Neural progenitor cell (in vitro differentiated cells): ENCODE measurements at regions not wholly inside any gene's neighbourhood (a gene's known extent, or its start where the extent isn't known, plus 50 kb on each side); places are given as distances from the start of the nearest gene placed in this dataset.

Experiments
- DNase-seq: peaks from one replicate; pipeline ENCODE4 v3.0.0-alpha.2; 2016; ENCODE audit warnings: low spot score
- H2AFZ ChIP-seq: fragments of 200-600 bp; sonication (generic); replicated peaks from 2 replicates; pipeline ENCODE4 v1.6.1; 2016; ENCODE audit warnings: antibody characterized with exemption
- H3F3A ChIP-seq: fragments of 200-600 bp; sonication (generic); 2 replicates; pipeline ENCODE4 v1.6.1; 2016; ENCODE audit warnings: antibody characterized with exemption, low read depth
- H3K27ac ChIP-seq: fragments of 200-600 bp; sonication (generic); 2 replicates; pipeline ENCODE4 v1.5.1; 2016; ENCODE audit warnings: mild to moderate bottlenecking
- H3K27me3 ChIP-seq: fragments of 200-600 bp; sonication (generic); 2 replicates; pipeline ENCODE4 v1.6.1; 2016; ENCODE audit warnings: mild to moderate bottlenecking, moderate library complexity
- H3K36me3 ChIP-seq: fragments of 200-600 bp; sonication (generic); 2 replicates; pipeline ENCODE4 v1.5.1; 2016
- H3K4me1 ChIP-seq: fragments of 200-600 bp; sonication (generic); 2 replicates; pipeline ENCODE4 v1.6.1; 2016; ENCODE audit warnings: mixed run types
- H3K4me2 ChIP-seq: fragments of 200-600 bp; sonication (generic); 2 replicates; pipeline ENCODE4 v1.6.1; 2016
- H3K4me3 ChIP-seq: fragments of 200-600 bp; sonication (generic); 2 replicates; pipeline ENCODE4 v1.5.1; 2016
- H3K79me2 ChIP-seq: fragments of 200-600 bp; sonication (generic); 2 replicates; pipeline ENCODE4 v1.6.1; 2016; ENCODE audit warnings: low read depth
- H3K9ac ChIP-seq: fragments of 200-600 bp; sonication (generic); 2 replicates; pipeline ENCODE4 v1.6.1; 2016
- H3K9me3 ChIP-seq: fragments of 200-600 bp; sonication (generic); 2 replicates; pipeline ENCODE4 v1.5.1; 2016; ENCODE audit warnings: low read depth
- H4K20me1 ChIP-seq: fragments of 200-600 bp; sonication (generic); 2 replicates; pipeline ENCODE4 v1.6.1; 2016; ENCODE audit warnings: low read depth
- H3K27ac Mint-ChIP-seq: 3 replicates; pipeline ENCODE4 v1.8.0; 2021; ENCODE audit warnings: mixed read lengths
- H3K27me3 Mint-ChIP-seq: 2 replicates; pipeline ENCODE4 v1.8.0; 2022; ENCODE audit warnings: low read depth, mild to moderate bottlenecking, inconsistent platforms, moderate library complexity, mixed read lengths; ENCODE audit not compliant: insufficient read depth
- H3K36me3 Mint-ChIP-seq: 3 replicates; pipeline ENCODE4 v1.8.0; 2021; ENCODE audit warnings: mixed read lengths
- H3K4me1 Mint-ChIP-seq: 3 replicates; pipeline ENCODE4 v1.8.0; 2021; ENCODE audit warnings: mixed read lengths
- H3K4me3 Mint-ChIP-seq: 3 replicates; pipeline ENCODE4 v1.8.0; 2021; ENCODE audit warnings: mild to moderate bottlenecking, moderate library complexity, mixed read lengths
- H3K9me3 Mint-ChIP-seq: 3 replicates; pipeline ENCODE4 v1.8.0; 2020; ENCODE audit warnings: mixed read lengths
- EZH2 ChIP-seq: fragments of 200-600 bp; sonication (generic); IDR thresholded peaks from 2 replicates; pipeline ENCODE4 v1.6.1; 2017; ENCODE audit warnings: antibody characterized with exemption, mild to moderate bottlenecking, moderate library complexity
- EZH2phosphoT487 ChIP-seq: fragments of 200-600 bp; sonication (generic); IDR thresholded peaks from 2 replicates; pipeline ENCODE4 v1.6.1; 2017; ENCODE audit warnings: antibody characterized with exemption
- TF ChIP-seq, protein P1 (sequence below): fragments of 200-600 bp; sonication (generic); IDR thresholded peaks from 2 replicates; pipeline ENCODE4 v1.5.1; 2017; ENCODE audit warnings: antibody characterized with exemption, mild to moderate bottlenecking

GRCh38 chr13:74003374-74003773, 130.8 kb downstream of the KLF12 start:
- Histone ChIP-seq H4K20me1 (no peaks in the 10 kb centered on the region), H3K4me1 (no peaks in the 10 kb centered on the region), H2AFZ (no peak overlapping the region), H3K79me2 (no peaks in the 10 kb centered on the region), H3K9me3 (no peaks in the 10 kb centered on the region), H3K4me2 (no peak overlapping the region), H3K27ac (no peak overlapping the region), H3K27me3 (no peaks in the 10 kb centered on the region), H3K9ac (no peak overlapping the region), H3F3A (no peaks in the 10 kb centered on the region), H3K36me3 (no peaks in the 10 kb centered on the region), H3K4me3 (no peak overlapping the region)
- Mint-ChIP-seq H3K4me3 (no peak overlapping the region), H3K9me3 (no peaks in the 10 kb centered on the region), H3K27ac (no peak overlapping the region), H3K4me1 (peaks cover 6% of the 10 kb centered on the region), H3K27me3 (peaks cover 4% of the 10 kb centered on the region), H3K36me3 (peaks cover 4% of the 10 kb centered on the region)
- TF ChIP-seq EZH2 = no peak
- TF ChIP-seq, protein P1, sequence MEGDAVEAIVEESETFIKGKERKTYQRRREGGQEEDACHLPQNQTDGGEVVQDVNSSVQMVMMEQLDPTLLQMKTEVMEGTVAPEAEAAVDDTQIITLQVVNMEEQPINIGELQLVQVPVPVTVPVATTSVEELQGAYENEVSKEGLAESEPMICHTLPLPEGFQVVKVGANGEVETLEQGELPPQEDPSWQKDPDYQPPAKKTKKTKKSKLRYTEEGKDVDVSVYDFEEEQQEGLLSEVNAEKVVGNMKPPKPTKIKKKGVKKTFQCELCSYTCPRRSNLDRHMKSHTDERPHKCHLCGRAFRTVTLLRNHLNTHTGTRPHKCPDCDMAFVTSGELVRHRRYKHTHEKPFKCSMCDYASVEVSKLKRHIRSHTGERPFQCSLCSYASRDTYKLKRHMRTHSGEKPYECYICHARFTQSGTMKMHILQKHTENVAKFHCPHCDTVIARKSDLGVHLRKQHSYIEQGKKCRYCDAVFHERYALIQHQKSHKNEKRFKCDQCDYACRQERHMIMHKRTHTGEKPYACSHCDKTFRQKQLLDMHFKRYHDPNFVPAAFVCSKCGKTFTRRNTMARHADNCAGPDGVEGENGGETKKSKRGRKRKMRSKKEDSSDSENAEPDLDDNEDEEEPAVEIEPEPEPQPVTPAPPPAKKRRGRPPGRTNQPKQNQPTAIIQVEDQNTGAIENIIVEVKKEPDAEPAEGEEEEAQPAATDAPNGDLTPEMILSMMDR = no peak
- no peak for TF ChIP-seq EZH2phosphoT487
- no peak for DNase-seq

- no peak overlapping the region for H3K9ac ChIP-seq
- H2AFZ ChIP-seq = no peak overlapping the region
- H4K20me1 ChIP-seq = no peaks in the 10 kb centered on the region
- no peak overlapping the region for H3K4me3 ChIP-seq
- H3K9me3 ChIP-seq = no peaks in the 10 kb centered on the region
- no peak for DNase-seq
- H3K36me3 Mint-ChIP-seq = no peaks in the 10 kb centered on the region
- H3K27ac Mint-ChIP-seq = no peak overlapping the region
- H3K4me2 ChIP-seq = no peak overlapping the region
- H3K27ac ChIP-seq = no peak overlapping the region
- no peaks in the 10 kb centered on the region for H3K9me3 Mint-ChIP-seq
- no peaks in the 10 kb centered on the region for H3K27me3 ChIP-seq
- H3K27me3 Mint-ChIP-seq = no peaks in the 10 kb centered on the region
- no peaks in the 10 kb centered on the region for H3F3A ChIP-seq
- H3K79me2 ChIP-seq = no peaks in the 10 kb centered on the region
- H3K4me3 Mint-ChIP-seq = no peak overlapping the region
- no peak for TF ChIP-seq EZH2
- no peak for TF ChIP-seq EZH2phosphoT487
- TF ChIP-seq, protein P1 = no peak
- peaks cover 6% of the 10 kb centered on the region for H3K4me1 Mint-ChIP-seq
- no peaks in the 10 kb centered on the region for H3K4me1 ChIP-seq
- H3K36me3 ChIP-seq = no peaks in the 10 kb centered on the region
Measured at GRCh38 chr13:74000876-74001275, 133.3 kb downstream of the KLF12 start.

DNA sequence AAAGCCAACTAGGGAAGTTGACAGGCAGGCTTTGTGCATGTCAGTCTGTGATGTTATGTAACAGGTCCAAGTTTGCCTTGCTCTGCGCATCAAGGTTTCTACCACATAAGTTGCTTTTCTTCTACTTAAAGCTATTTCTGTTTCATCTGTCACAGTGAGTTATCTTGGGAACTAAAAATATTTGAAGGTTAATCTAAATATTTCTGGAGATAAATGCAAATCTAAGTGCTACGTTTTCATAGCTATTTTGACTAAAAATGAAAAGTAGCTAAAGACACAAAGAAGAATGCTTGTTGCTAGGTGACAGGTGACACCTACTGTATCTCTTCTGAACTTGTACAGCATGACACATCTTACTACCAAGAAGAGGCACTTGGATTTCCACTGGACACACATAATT, 135.6 kb downstream of the KLF12 start:
- DNase-seq = no peak
- H3K79me2 ChIP-seq = no peaks in the 10 kb centered on the region
- Mint-ChIP-seq H3K4me1 (peaks cover 8% of the 10 kb centered on the region), H3K4me3 (no peak overlapping the region), H3K27ac (no peak overlapping the region), H3K27me3 (no peaks in the 10 kb centered on the region), H3K9me3 (no peaks in the 10 kb centered on the region), H3K36me3 (peaks cover 4% of the 10 kb centered on the region)
- no peaks in the 10 kb centered on the region for H3K36me3 ChIP-seq
- H3K9ac ChIP-seq = no peak overlapping the region
- no peak overlapping the region for H3K4me2 ChIP-seq
- no peaks in the 10 kb centered on the region for H3K4me1 ChIP-seq
- no peaks in the 10 kb centered on the region for H3K27me3 ChIP-seq
- H3F3A ChIP-seq = no peaks in the 10 kb centered on the region
- H3K4me3 ChIP-seq = no peak overlapping the region
- TF ChIP-seq, protein P1 = no peak
- TF ChIP-seq EZH2phosphoT487 (no peak), EZH2 (no peak)
- no peak overlapping the region for H2AFZ ChIP-seq
- H3K9me3 ChIP-seq = no peaks in the 10 kb centered on the region
- H4K20me1 ChIP-seq = no peaks in the 10 kb centered on the region
- H3K27ac ChIP-seq = no peak overlapping the region

- Histone ChIP-seq H3K36me3 (no peaks in the 10 kb centered on the region), H3K9me3 (no peaks in the 10 kb centered on the region), H3K4me2 (no peak overlapping the region), H3K4me3 (no peak overlapping the region), H2AFZ (no peak overlapping the region), H3K4me1 (no peaks in the 10 kb centered on the region), H4K20me1 (no peaks in the 10 kb centered on the region), H3F3A (no peaks in the 10 kb centered on the region), H3K27ac (no peak overlapping the region), H3K9ac (no peak overlapping the region), H3K27me3 (no peaks in the 10 kb centered on the region), H3K79me2 (no peaks in the 10 kb centered on the region)
- peaks cover 12% of the 10 kb centered on the region for H3K4me1 Mint-ChIP-seq
- H3K36me3 Mint-ChIP-seq = peaks cover 4% of the 10 kb centered on the region
- no peak overlapping the region for H3K4me3 Mint-ChIP-seq
- H3K27ac Mint-ChIP-seq = no peak overlapping the region
- H3K9me3 Mint-ChIP-seq = no peaks in the 10 kb centered on the region
- DNase-seq = no peak
- TF ChIP-seq EZH2 (no peak), EZH2phosphoT487 (no peak)
- TF ChIP-seq, protein P1 = no peak
- no peaks in the 10 kb centered on the region for H3K27me3 Mint-ChIP-seq
Measured at GRCh38 chr13:73997964-73998363, 136.2 kb downstream of the KLF12 start.
